ENCODE measurements at regions not wholly inside any gene's neighbourhood (a gene's known extent, or its start where the extent isn't known, plus 50 kb on each side); places are given as distances from the start of the nearest gene placed in this dataset.
"Not testable (repeated sequence)": the region's sequence is repeated elsewhere in the genome, so short reads cannot be mapped to it uniquely, and the experiment has no call there.

- DNase-seq: no peak
These were observed 201.3 kb downstream of the SLITRK6 start for GRCh38 chr13:85597790-85598500.

- DNase-seq: no peak
These were observed 207.0 kb downstream of the SLITRK6 start for GRCh38 chr13:85592211-85592610.

GRCh38 chr13:85590231-85590931 lies 208.8 kb downstream of the SLITRK6 start:
- no peak for DNase-seq

- no peak for DNase-seq
These were observed 210.2 kb downstream of the SLITRK6 start for GRCh38 chr13:85589021-85589420.

GRCh38 chr13:85588359-85588758 lies 210.9 kb downstream of the SLITRK6 start:
- DNase-seq: no peak

GRCh38 chr13:85586856-85587255 lies 212.4 kb downstream of the SLITRK6 start:
- no peak for DNase-seq

GRCh38 chr13:85586422-85586831 lies 212.8 kb downstream of the SLITRK6 start:
- no peak for DNase-seq

GRCh38 chr13:85582890-85583289 lies 216.3 kb downstream of the SLITRK6 start:
- DNase-seq: no peak

GRCh38 chr13:85575110-85575509 lies 224.1 kb downstream of the SLITRK6 start:
- DNase-seq: no peak

GRCh38 chr13:85567909-85568308 lies 231.3 kb downstream of the SLITRK6 start:
- DNase-seq: no peak

GRCh38 chr13:85565652-85566051 lies 233.6 kb downstream of the SLITRK6 start:
- DNase-seq: no peak

GRCh38 chr13:85564598-85564997 lies 234.6 kb downstream of the SLITRK6 start:
- DNase-seq: no peak

GRCh38 chr13:85562282-85562681 lies 236.9 kb downstream of the SLITRK6 start:
- DNase-seq: no peak

GRCh38 chr13:85557691-85558467 lies 241.3 kb downstream of the SLITRK6 start:
- no peak for DNase-seq

- no peak for DNase-seq
These were observed 248.2 kb downstream of the SLITRK6 start for GRCh38 chr13:85551012-85551411.

- DNase-seq: no peak
These were observed 249.4 kb downstream of the SLITRK6 start for GRCh38 chr13:85549819-85550218.

GRCh38 chr13:85548845-85549244 lies 250.4 kb downstream of the SLITRK6 start:
- not testable (repeated sequence) for DNase-seq

- DNase-seq: no peak
These were observed 253.4 kb downstream of the SLITRK6 start for GRCh38 chr13:85545771-85546170.

GRCh38 chr13:85544756-85545155 lies 254.5 kb downstream of the SLITRK6 start:
- DNase-seq: no peak

- no peak for DNase-seq
These were observed 256.1 kb downstream of the SLITRK6 start for GRCh38 chr13:85543144-85543543.

GRCh38 chr13:85541476-85541875 lies 257.7 kb downstream of the SLITRK6 start:
- no peak for DNase-seq

GRCh38 chr13:85538957-85539356 lies 260.3 kb downstream of the SLITRK6 start:
- DNase-seq: no peak

- no peak for DNase-seq
These were observed 261.6 kb downstream of the SLITRK6 start for GRCh38 chr13:85537601-85538000.

GRCh38 chr13:85536706-85537105 lies 262.5 kb downstream of the SLITRK6 start:
- no peak for DNase-seq
